Lower leg skin (tissue), 4 donors: ENCODE measurements at regions not wholly inside any gene's neighbourhood (a gene's known extent, or its start where the extent isn't known, plus 50 kb on each side); places are given as distances from the start of the nearest gene placed in this dataset.

Experiments used
- DNase-seq, 2 donors: peaks; one replicate each; pipeline ENCODE4 v3.0.0-alpha.2; 2019; ENCODE audit warnings: low spot score in 2 of 2
- H3K4me3 ChIP-seq: fragments of 200-600 bp; sonication (generic); 2 replicates; pipeline ENCODE4 v1.5.1; 2017; ENCODE audit warnings: mild to moderate bottlenecking, low read depth; ENCODE audit not compliant: poor library complexity, severe bottlenecking
- POLR2A ChIP-seq, 2 donors: fragments of 450-650 bp; IDR thresholded peaks; one replicate each; pipeline ENCODE4 v1.6.1; 2016 to 2017; ENCODE audit warnings: antibody characterized with exemption in 2 of 2, mild to moderate bottlenecking in 1 of 2, moderate library complexity in 1 of 2
- WGBS, 2 donors: methylation state at CpG; one replicate each; pipeline ENCODE4 v1.1.5; 2018; 5-methylcytosine and 5-hydroxymethylcytosine counted together
- intact Hi-C: fragments of 100-400 bp; cut with DNase I; formaldehyde crosslinking; loops from one replicate; pipeline ENCODE4 v1.15.0; 2023; ENCODE audit warnings: low total_unique reads
- TF ChIP-seq, protein P1 (sequence below), 3 donors: fragments of 450-650 bp; IDR thresholded peaks; one replicate each; pipeline ENCODE4 v1.5.1; 2016; ENCODE audit warnings: antibody characterized with exemption in 3 of 3, mild to moderate bottlenecking in 3 of 3, moderate library complexity in 2 of 3

GRCh38 chr5:18141222-18141621 is 507.0 kb downstream of the TAF11L14 start:
- intact Hi-C loops = no loop called here
- H3K4me3 ChIP-seq = no peak overlapping the region
- TF ChIP-seq, protein P1, sequence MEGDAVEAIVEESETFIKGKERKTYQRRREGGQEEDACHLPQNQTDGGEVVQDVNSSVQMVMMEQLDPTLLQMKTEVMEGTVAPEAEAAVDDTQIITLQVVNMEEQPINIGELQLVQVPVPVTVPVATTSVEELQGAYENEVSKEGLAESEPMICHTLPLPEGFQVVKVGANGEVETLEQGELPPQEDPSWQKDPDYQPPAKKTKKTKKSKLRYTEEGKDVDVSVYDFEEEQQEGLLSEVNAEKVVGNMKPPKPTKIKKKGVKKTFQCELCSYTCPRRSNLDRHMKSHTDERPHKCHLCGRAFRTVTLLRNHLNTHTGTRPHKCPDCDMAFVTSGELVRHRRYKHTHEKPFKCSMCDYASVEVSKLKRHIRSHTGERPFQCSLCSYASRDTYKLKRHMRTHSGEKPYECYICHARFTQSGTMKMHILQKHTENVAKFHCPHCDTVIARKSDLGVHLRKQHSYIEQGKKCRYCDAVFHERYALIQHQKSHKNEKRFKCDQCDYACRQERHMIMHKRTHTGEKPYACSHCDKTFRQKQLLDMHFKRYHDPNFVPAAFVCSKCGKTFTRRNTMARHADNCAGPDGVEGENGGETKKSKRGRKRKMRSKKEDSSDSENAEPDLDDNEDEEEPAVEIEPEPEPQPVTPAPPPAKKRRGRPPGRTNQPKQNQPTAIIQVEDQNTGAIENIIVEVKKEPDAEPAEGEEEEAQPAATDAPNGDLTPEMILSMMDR (IDR thresholded peaks at IDR 0.05) = no peak
- TF ChIP-seq POLR2A (IDR thresholded peaks at IDR 0.05) = no peak

DNA sequence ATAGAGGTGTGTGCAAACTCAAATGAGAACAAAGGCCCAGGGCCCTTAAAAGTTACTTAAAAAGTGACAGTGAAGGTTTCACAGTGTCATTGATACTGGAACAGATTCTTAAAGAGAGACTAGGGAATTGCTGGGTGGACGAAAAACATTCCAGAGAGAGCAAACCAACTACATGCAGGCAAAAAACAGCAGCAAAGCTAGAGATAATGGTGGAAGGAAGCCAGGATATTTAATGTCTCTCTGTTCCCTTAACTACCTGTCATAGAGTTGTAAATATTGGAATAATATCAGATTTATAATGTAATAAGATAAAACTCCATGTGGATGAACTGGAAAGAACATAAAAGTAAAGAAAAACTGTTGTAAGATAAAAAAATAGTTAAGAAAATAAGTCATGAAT is 508.6 kb downstream of the TAF11L14 start:
- intact Hi-C loops = no loop called here
- no peak for TF ChIP-seq POLR2A (IDR thresholded peaks at IDR 0.05)
- TF ChIP-seq, protein P1 (IDR thresholded peaks at IDR 0.05) = no peak
- H3K4me3 ChIP-seq = no peak overlapping the region
- 52 to 56% methylated on average over 1 of the region's 1 CpG for WGBS, 2 donors
- DNase-seq = no peak

More at GRCh38 chr5:18141222-18141621, 507.0 kb downstream of the TAF11L14 start:
- DNase-seq = no peak

GRCh38 chr5:18152671-18153070 is 518.4 kb downstream of the TAF11L14 start:
- no peak overlapping the region for H3K4me3 ChIP-seq
- intact Hi-C loops = no loop called here
- no peak for DNase-seq
- TF ChIP-seq, protein P1 (IDR thresholded peaks at IDR 0.05) = no peak
- TF ChIP-seq POLR2A (IDR thresholded peaks at IDR 0.05) = no peak
- 42 to 45% methylated on average over 2 of the region's 2 CpGs for WGBS, 2 donors

DNA sequence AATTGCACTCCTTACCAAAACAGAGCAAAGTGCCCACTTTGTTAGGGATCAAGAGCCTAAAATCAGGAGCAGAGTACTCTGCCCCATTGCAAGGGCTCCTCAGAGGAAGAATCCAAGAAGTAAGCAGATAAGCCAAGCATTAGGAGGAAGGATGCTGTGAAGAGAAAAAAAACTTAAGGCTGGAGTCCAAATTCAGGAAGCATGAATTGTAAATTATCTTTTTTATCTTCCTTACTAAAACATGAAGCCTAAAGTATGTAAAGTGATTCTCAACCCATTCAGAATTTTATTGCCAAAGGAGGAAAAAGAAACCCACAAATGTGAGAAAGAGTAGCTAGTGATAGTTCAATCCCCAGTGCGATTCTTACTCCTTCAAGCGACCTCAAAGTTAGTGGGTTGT is 523.9 kb downstream of the TAF11L14 start:
- intact Hi-C loops = no loop called here

GRCh38 chr5:18159331-18159730 is 525.1 kb downstream of the TAF11L14 start:
- intact Hi-C loops = no loop called here
- H3K4me3 ChIP-seq = no peak overlapping the region
- 65 to 76% methylated on average over 1 of the region's 1 CpG for WGBS, 2 donors
- TF ChIP-seq, protein P1 (IDR thresholded peaks at IDR 0.05) = no peak
- no peak for TF ChIP-seq POLR2A (IDR thresholded peaks at IDR 0.05)
- DNase-seq = no peak

More for the DNA sequence above, 523.9 kb downstream of the TAF11L14 start:
- WGBS, 2 donors = 89 to 97% methylated on average over 2 of the region's 2 CpGs
- no peak for DNase-seq
- TF ChIP-seq, protein P1 (IDR thresholded peaks at IDR 0.05) = no peak
- no peak for TF ChIP-seq POLR2A (IDR thresholded peaks at IDR 0.05)
- H3K4me3 ChIP-seq = no peak overlapping the region

GRCh38 chr5:18171684-18172083 is 537.4 kb downstream of the TAF11L14 start:
- WGBS, 2 donors = 76 to 77% methylated on average over 3 of the region's 3 CpGs
- no peak for DNase-seq
- H3K4me3 ChIP-seq = no peak overlapping the region
- intact Hi-C loops = no loop called here
- TF ChIP-seq, protein P1 (IDR thresholded peaks at IDR 0.05) = no peak
- TF ChIP-seq POLR2A (IDR thresholded peaks at IDR 0.05) = no peak
